ENCODE measurements at regions not wholly inside any gene's neighbourhood (a gene's known extent, or its start where the extent isn't known, plus 50 kb on each side); places are given as distances from the start of the nearest gene placed in this dataset.

GRCh38 chr2:147067136-147067535 lies 777.7 kb upstream of the ACVR2A start:
- DNase-seq (ENCODE audit: low read depth): no peak

GRCh38 chr2:147062073-147062472 lies 782.8 kb upstream of the ACVR2A start:
- DNase-seq (ENCODE audit: low read depth): no peak

GRCh38 chr2:147061269-147061668 lies 783.6 kb upstream of the ACVR2A start:
- no peak for DNase-seq (ENCODE audit: low read depth)

GRCh38 chr2:147057892-147058490 lies 786.8 kb upstream of the ACVR2A start:
- no peak for DNase-seq (ENCODE audit: low read depth)

- DNase-seq (ENCODE audit: low read depth): no peak
These were observed 793.0 kb upstream of the ACVR2A start for GRCh38 chr2:147051814-147052213.

- no peak for DNase-seq (ENCODE audit: low read depth)
These were observed 793.6 kb upstream of the ACVR2A start for GRCh38 chr2:147051248-147051647.

- no peak for DNase-seq (ENCODE audit: low read depth)
These were observed 794.9 kb upstream of the ACVR2A start for GRCh38 chr2:147049957-147050356.

- DNase-seq (ENCODE audit: low read depth): no peak
These were observed 798.4 kb upstream of the ACVR2A start for GRCh38 chr2:147046473-147046872.

- no peak for DNase-seq (ENCODE audit: low read depth)
These were observed 799.7 kb upstream of the ACVR2A start for GRCh38 chr2:147045113-147045512.

GRCh38 chr2:147041121-147041494 lies 803.7 kb upstream of the ACVR2A start:
- DNase-seq (ENCODE audit: low read depth): no peak

- DNase-seq (ENCODE audit: low read depth): no peak
These were observed 804.3 kb upstream of the ACVR2A start for GRCh38 chr2:147040298-147041120.

GRCh38 chr2:147037048-147037447 lies 807.8 kb upstream of the ACVR2A start:
- no peak for DNase-seq (ENCODE audit: low read depth)

GRCh38 chr2:147033044-147033443 lies 811.8 kb upstream of the ACVR2A start:
- DNase-seq (ENCODE audit: low read depth): no peak

GRCh38 chr2:147031897-147032296 lies 812.9 kb upstream of the ACVR2A start:
- no peak for DNase-seq (ENCODE audit: low read depth)

- peak; percentile 57 for DNase-seq (ENCODE audit: low read depth)
These were observed 813.7 kb upstream of the ACVR2A start for GRCh38 chr2:147030966-147031720.

GRCh38 chr2:147027436-147027835 lies 817.4 kb upstream of the ACVR2A start:
- DNase-seq (ENCODE audit: low read depth): no peak

- no peak for DNase-seq (ENCODE audit: low read depth)
These were observed 818.0 kb upstream of the ACVR2A start for GRCh38 chr2:147026664-147027295.

- DNase-seq (ENCODE audit: low read depth): no peak
These were observed 818.9 kb upstream of the ACVR2A start for GRCh38 chr2:147025646-147026585.

- DNase-seq (ENCODE audit: low read depth): no peak
These were observed 825.5 kb upstream of the ACVR2A start for GRCh38 chr2:147019311-147019710.

GRCh38 chr2:147017951-147018645 lies 826.7 kb upstream of the ACVR2A start:
- no peak for DNase-seq (ENCODE audit: low read depth)

- DNase-seq (ENCODE audit: low read depth): no peak
These were observed 828.6 kb upstream of the ACVR2A start for GRCh38 chr2:147016181-147016580.

Measured in non-pigmented ciliary epithelial cell (primary cell).